HG03175 (cell line): ENCODE measurements at regions not wholly inside any gene's neighbourhood (a gene's known extent, or its start where the extent isn't known, plus 50 kb on each side); places are given as distances from the start of the nearest gene placed in this dataset.
A peak's percentile ranks its signal among the peaks of the same experiment; 100 is the strongest.
"Not testable (repeated sequence)": the region's sequence is repeated elsewhere in the genome, so short reads cannot be mapped to it uniquely, and the experiment has no call there.

Experiments used
- ATAC-seq: cut with Tn5 transposase; IDR thresholded peaks from one replicate; pipeline ENCODE4 v1.9.1; 2021; ENCODE audit warnings: mild to moderate bottlenecking, moderate library complexity; ENCODE audit not compliant: unreplicated experiment

DNA sequence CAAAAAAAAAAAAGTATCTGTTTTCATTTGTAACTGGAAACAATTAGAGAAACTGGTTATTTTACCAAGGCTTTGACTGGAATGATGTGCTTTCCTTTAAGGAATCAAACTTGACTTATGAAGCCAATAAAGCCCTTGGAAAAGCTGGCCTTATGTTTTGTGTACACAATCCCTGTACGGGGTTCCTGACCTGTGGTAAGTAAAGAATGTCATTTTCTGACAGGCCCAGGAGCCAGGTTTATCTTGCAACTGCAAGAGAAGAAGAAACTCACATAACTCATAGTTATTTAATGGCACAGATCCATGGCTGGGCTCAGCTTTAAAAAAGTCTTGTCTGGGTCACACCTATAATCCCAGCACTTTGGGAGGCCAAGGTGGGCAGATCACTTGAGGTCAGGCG is 235.9 kb upstream of the RAI14 start:
- ATAC-seq = not testable (repeated sequence)

DNA sequence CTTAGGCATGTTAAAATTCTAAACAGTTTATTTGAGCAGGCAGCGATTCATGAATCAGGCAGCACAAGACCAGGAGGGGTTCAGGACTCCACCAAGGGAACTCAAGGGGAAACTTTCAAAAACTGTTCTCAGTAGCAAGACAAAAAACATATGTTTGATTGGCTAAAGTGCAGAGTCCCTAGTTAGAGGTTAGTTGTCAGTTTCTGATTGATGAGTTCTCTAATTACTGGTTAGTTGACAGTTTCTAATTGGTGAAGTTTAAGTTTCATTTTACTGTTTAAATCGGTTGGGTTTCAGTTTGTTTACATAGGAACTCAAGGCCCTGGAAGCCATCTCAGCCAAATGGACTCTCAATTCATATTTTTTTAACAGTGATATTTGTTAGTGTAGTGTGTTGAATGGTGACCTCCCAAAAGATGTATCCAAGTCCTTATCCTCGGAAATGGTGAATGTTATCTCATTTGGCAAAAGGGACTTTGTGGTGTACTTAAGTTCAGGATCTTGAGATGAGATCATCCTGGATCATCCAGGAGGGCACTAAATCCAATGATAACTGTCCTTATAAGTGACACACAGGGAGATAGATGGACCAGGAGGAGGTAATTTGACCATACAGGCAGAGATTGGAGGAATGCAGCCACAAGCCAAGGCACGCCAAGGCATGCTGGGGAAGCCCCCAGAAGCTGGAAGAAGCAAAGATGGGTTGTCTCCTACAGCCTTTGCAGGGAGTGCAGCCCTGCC is 219.2 kb upstream of the RAI14 start:
- no peak for ATAC-seq

DNA sequence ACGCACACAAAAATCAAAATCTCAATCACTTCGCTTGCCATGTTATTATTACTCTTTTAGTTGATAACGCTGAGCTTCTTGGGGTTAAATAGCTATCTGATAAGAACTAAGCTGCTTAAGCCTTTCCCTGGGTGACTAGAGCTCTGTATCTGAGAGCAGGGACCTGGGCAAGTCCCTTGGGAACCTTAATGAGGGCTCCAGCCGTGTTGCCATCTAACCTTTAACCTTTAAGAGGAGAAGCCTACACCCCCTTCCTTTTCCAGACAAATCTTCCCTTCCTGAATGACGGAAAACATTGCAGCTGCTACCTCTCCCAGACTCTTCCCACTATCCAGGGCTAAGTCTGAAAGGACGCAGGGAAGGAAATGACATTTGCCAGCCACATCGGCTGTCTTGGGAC is 216.5 kb upstream of the RAI14 start:
- ATAC-seq = no peak

DNA sequence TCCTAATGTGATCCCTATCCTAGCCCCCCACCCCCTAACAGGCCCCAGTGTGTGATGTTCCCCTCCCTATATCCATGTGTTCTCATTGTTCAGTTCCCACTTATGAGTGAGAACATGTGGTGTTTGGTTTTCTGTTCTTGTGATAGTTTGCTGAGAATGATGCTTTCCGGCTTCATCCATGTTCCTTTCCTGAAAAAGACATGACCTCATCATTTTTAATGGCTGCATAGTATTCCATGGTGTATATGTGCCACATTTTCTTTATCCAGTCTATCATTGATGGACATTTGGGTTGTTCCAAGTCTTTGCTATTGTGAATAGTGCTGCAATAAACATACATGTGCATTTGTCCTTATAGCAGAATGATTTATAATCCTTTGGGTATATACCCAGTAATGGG is 214.4 kb upstream of the RAI14 start:
- ATAC-seq = not testable (repeated sequence)

DNA sequence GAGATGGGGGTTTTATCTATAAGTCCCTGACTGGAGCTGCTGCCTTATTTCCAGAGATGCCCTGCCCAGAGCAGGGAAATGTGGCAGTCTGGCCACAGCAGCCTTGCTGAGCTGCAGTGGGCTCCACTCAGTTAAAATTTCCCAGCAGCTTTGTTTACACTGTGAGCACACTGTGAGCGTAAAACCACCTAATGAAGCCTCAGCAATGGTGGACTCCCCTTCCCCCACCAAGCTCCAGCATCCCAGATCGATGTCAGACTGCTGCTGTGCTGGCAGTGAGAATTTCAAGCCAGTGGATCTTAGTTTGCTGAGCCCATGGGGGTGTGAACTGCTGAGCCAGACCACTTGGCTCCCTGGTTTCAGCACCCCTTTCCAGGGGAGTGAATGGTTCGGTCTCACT is 208.7 kb upstream of the RAI14 start:
- ATAC-seq = no peak

DNA sequence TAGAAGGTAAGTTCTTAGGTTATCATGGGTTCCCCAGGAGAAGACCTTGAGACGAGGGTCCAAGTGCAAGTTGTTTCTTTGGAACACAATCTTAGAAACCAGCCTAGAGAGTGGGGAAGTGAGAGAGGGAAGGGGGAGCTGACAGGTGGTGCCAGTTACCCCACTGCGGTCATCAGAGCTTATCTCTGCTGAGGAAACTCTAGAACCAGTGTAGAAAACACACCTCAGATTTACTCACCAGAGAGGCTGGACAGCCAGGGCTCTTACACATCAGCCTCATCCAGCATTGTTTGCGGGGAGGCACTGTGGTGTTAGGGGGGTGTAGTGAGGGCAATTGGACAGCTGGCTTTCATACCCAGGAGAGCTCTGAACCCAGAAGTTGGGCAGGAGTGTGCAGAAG is 206.5 kb upstream of the RAI14 start:
- ATAC-seq = no peak

DNA sequence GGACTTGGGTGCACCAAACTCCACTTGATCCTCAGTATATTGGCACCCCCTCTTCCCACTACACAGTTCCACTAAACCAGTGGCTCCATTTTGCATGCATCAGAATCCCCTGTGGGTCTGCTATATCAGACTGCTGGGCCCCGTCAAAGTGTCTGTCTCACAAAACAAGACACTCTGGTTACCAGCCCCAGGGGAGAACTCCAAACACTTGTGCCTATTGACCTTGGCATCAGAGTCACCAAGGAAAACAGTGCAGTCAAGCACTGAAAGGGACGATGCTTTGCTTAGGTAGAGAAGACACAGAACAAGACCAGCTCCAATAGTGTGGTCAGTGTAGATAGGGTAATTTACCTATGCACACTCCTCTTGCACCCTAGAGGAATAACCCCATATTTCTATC is 205.8 kb upstream of the RAI14 start:
- ATAC-seq = no peak

DNA sequence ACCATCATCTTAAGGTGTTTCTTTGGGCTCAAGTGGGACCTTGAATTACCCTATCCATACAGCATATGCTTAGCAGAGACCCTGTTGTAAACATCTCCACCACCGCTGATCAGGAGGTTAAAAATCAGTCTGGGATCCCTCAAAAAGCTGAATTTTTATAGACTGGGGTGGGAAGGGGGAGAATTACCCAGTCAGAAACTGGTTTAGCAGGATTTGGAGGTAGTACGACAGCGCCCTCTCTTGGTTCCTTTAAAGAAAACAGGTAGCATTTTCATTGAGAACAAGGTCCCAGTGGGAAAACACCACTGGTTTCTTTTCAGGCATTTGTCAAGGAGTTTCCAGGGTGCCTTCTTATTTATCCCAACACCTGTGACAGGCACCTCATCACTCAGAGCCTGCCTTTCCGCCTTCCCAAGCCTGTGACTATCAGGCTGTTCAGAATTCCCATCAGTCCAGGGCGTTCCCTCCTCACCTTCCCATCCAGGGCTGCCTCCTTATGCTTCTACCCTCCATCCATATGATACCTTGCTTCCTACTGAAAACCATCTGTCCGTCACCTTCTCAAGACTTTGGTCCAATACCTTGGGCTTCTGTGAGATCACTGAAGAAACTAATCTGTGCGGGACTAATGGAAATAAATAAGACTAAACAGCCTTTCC is 203.8 kb upstream of the RAI14 start:
- no peak for ATAC-seq

DNA sequence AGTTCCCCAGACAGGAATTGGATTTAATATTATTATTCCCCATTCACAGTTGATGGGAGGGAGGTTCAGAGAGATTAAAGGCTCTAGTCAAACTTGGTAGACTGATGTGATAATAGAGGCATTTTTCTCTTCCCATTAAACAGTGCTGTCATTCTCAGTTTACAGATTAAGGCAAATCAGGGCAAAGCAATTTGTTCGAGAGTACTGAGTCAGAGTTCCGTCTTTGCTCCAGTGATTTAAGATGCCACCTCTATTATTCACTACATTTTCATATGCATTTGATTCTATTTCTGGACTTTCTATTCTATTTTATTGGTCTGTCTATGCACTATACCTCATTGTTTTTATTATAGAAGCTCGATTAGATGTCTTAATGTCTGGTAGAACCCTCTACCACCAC is 201.0 kb upstream of the RAI14 start:
- no peak for ATAC-seq

DNA sequence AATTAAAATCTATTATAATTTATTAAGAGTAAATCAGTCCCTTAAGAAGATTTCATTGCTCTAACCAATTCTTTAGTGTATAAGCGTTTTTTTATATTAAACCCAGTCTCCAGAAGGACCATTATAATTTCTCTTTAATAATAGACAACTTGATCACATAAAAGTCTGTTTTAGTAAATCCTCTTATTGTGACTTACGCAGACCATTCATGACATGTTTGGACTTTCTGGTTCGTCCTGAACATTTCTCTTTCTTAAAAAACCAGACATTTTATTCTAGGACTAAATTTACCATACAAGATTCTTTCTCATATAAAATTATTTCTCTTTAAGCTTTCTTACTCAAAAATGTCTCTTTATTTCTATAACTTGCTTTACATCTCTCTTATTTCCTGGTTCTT is 196.2 kb upstream of the RAI14 start:
- ATAC-seq = no peak

DNA sequence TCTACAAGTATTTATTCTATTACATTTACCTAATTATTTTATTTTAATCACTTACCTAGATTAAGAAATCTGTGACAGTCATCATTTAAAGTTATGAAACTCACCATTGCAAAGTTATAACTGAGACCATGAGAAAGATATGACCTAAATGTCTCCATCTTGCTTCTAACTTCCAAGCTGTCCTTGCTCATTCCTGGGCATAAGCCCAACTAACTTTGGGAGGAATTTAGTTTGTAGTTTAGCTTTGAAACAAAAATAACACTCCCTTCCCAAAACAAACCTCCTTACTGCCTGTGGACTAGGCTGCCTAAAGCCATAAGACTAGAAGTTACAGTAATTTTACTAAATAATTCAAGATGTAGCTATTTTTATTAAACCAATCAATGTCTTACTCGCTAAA is 195.6 kb upstream of the RAI14 start:
- no peak for ATAC-seq

DNA sequence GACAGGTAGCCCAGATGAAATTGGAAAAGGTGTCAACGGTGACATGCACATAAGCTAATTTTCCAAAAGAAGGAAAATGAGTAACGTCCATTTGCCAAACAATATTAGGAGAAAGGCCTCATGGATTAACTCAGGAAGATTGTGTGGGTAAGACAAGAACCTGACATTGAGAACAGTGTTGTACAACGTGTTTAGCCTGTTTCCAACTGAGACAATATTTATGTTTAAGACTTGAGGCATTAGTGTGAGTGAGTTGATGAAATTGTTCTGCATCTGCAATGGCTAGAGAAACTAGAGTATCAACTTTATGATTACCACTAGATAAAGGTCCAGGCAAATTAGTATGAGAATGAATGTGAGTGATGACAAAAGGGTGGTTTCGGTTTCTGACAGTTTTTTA is 191.3 kb upstream of the RAI14 start:
- ATAC-seq = no peak

DNA sequence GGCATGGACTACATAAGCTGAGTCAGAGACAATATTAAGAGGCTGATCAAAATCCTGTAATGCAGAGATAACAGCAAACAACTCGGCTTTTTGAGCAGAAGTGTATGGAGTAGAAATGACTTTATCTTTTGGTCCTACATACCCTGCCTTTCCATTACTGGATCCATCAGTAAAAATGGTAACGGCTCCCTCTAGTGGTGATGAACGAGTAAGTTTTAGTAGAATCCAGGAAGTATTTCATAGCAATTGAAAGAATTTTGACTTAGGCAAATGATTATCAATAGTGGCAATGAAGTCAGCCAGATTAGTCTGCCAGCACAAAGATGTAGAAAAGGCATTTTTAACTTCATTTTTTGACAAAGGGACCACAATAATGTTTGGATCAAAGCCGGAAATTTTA is 190.8 kb upstream of the RAI14 start:
- ATAC-seq = not testable (repeated sequence)

DNA sequence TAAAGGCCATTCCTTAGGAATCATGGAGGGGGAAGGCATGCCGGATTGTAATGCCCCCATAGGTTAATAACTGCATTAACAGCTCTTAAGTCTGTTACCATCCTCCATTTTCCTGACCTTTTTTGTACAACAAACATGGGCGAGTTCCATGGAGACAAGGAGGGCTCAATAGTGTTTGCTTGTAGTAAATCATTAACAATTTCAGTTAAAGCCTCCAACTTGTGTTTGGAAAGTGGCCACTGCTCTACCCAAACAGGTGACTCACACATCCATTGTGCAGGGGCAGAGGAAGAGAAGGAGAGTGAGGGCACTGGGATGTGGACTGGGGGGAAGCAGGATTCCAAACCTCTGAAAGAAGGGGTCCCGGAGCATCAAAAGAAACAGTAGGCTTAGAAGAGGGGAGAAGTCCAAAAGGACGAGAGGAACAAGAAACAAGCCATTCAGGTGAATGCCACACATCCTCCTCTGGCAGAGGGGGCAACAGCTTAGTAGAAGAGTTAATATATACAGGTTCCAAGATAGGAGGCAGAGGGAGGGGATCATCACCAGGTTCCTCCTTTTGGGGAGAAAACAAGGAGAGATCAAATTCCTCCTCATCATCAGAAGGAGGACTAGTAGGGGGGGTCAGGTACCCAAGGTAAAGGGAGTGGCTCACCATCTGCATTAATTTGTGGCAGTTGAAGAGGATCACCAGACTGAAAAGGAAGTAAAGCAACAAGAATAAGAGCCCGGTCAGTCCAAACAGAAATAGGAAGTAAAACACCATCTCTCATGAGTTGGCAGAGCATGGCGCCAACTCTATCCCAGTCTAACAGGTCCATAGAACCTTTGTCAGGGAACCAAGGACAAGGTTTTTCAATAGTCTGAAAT is 189.4 kb upstream of the RAI14 start:
- not testable (repeated sequence) for ATAC-seq

DNA sequence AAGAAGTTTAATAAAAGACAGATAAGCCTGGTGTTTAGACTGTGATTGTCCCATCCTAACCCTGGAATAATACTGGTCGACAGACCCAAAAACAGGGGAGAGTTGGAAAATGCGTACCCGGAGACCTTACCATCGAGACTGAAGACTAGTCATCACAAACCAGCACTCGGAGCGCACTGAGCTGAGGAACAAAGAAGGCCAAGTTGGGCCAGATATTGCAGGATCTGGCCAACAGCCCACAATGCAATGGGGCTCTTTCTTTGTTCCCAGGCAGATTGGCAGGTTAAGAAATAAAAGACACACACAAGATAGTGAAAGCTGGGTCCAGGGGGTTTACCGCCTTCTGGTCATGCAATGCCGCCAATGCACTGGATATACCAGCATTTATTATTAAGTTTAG is 188.7 kb upstream of the RAI14 start:
- no peak for ATAC-seq

DNA sequence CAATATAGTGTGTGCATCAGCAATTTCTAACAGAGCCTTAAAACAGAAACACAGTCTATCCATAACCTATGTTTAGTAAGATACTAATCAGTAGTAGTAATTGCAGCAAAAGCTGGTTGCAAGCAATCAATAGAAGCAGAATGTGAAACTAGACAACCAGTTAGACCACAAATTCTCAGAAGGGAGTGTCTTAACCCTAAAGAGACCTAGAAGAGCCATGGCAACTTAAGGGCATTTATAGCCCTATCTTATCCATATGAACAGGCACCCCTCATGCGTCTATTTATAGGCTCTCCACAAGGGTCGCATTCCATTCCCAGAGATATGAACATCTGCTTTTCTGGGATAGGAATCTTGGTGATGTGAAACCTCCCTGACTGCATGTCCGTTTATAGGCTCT is 188.1 kb upstream of the RAI14 start:
- peak; percentile 78 for ATAC-seq

DNA sequence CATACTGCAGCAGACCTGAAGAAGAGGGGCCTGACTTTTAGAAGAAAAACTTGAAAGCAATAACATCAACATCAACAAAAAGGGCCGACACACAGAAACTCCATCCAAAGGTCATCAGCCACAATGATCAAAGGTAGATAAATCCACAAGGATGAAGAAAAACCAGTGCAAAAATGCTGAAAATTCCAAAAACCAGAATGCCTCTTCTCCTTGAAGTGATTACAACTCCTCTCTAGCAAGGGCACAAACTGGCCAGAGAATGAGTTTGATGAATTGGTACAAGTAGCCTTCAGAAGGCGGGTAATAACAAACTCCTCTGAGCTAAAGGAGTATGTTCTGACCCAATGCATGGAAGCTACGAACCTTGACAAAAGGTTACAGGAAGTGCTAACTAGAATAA is 186.2 kb upstream of the RAI14 start:
- no peak for ATAC-seq

DNA sequence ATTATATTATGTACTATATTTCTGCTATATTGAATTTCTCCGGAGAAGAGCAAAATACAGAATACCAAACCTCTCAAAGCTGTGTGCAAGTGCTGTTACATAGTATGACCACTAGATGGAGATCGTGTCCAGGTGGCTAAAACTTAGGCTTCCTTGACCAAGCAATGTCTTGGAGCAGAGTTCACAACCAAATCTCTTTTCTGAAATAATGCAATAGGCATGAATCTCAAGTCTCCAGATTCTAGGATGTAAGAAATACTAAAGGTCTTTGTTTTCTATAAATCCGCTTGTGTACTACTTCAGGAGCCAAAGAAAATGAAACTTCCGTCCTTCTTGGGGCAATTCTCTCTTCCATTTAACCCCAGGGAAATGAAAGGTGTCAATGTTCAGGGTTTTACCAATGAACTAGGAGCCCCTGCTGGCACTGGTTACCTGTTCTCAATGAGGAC is 181.5 kb upstream of the RAI14 start:
- no peak for ATAC-seq

DNA sequence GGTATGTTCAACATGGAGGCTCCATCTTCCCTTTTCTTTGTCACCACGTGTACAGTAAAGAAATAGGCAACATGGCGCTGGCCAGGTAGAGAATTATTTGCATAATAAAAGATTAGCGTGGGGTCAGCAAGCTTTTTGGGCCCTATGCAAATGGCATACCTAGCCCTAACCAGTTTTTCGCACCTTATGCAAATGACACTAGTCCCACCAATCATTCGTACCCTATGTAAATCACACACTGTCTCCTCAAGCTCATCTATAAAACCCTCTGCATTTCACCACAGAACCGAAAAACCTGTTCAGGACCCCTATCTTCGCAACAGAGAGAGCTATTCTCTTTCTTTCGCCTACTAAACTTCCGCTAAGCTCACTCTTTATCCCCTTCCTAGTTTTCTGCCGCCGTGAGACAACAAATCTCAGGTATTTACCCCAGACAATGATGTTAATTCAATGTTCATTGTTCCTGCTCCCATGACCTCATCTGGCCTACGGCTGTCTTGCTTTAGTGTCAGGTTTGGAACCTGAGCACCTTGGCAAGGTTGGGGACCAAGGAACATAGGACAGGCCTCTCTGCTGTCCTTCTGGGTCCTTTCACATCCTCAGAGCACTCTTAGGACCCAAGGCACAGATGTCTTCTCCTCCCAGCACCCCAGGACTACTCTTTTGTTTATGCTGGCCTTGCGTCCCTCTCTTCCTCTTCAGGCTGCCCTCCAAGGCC is 180.7 kb upstream of the RAI14 start:
- ATAC-seq = no peak

DNA sequence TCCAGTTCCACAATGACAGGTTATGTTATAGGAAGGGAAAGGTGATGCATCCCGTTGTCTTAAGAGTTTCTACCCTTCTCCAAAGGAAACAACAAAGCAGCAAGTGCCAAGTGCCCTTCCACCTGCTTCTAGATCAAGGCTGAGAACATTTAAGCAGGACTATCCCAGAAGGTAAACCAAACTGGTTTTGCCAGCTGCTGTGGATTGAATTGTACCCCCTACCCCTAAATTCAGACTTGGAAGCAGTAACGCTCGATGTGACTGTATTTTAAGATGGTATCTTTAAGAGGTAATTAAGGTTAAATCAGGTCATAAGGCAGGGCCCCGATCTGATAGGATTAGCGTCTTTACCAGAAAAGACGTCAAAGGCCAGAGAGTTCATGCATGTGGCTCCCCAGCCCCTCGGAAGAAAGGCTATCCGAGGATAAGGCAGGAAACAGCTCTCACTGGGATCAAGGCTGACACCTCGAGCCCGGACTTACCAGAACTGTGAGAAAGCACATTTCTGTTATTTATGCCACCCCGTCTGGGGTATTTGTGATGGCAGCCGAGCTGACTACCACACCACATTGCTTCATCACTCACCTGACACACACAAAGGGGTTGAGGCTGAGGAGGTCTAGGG is 179.1 kb upstream of the RAI14 start:
- ATAC-seq = no peak
